RWPE1 (cell line): ENCODE measurements at regions not wholly inside any gene's neighbourhood (a gene's known extent, or its start where the extent isn't known, plus 50 kb on each side); places are given as distances from the start of the nearest gene placed in this dataset.

Experiments
- CTCF ChIA-PET: fragments of 350-600 bp; sonication (Branson Sonifier 250); formaldehyde crosslinking; extraction: SDS; loops from one replicate; lab custom pipeline; 2021; lab: Yijun Ruan, JAX
- POLR2A ChIA-PET: fragments of 400-600 bp; formaldehyde crosslinking; extraction: SDS; loops from one replicate; lab custom pipeline; 2020; ENCODE audit warnings: antibody characterized with exemption; ENCODE audit not compliant: low non-redundant PET; lab: Yijun Ruan, JAX
- DNase-seq: peaks from one replicate; pipeline ENCODE4 v3.0.0; 2012; ENCODE audit warnings: low spot score
- H3K27ac ChIP-seq: fragments of 450-650 bp; 2 replicates; pipeline ENCODE4 v1.5.1; 2017
- TF ChIP-seq, protein P1 (sequence below): fragments of 450-650 bp; conservative IDR thresholded peaks from 2 replicates; pipeline ENCODE4 v1.5.1; 2017; ENCODE audit warnings: low read depth, mild to moderate bottlenecking

DNA sequence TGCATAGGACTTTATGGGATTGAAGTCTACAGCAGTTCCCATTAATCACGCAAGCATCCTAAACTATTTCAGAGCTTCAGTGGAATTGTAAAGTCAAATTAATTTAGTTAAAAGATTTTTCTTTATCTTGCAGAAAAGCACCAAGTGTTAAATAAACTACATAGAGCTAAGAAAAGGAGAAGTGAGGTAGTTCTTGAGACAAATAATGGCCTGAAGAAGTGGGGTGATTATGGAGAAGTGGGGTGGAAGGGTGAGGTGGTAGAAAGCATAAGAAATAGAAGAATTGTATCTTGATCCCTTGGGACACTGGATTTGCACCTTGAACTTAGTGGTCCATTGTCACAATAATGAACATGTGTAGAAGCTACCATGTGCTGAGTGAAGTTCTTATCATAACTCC is 121.7 kb upstream of the LINC00305 start:
- no peak overlapping the region for H3K27ac ChIP-seq
- DNase-seq = no peak
- ChIA-PET POLR2A (no interaction called here), CTCF (no interaction called here)
- TF ChIP-seq, protein P1, sequence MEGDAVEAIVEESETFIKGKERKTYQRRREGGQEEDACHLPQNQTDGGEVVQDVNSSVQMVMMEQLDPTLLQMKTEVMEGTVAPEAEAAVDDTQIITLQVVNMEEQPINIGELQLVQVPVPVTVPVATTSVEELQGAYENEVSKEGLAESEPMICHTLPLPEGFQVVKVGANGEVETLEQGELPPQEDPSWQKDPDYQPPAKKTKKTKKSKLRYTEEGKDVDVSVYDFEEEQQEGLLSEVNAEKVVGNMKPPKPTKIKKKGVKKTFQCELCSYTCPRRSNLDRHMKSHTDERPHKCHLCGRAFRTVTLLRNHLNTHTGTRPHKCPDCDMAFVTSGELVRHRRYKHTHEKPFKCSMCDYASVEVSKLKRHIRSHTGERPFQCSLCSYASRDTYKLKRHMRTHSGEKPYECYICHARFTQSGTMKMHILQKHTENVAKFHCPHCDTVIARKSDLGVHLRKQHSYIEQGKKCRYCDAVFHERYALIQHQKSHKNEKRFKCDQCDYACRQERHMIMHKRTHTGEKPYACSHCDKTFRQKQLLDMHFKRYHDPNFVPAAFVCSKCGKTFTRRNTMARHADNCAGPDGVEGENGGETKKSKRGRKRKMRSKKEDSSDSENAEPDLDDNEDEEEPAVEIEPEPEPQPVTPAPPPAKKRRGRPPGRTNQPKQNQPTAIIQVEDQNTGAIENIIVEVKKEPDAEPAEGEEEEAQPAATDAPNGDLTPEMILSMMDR = no peak

DNA sequence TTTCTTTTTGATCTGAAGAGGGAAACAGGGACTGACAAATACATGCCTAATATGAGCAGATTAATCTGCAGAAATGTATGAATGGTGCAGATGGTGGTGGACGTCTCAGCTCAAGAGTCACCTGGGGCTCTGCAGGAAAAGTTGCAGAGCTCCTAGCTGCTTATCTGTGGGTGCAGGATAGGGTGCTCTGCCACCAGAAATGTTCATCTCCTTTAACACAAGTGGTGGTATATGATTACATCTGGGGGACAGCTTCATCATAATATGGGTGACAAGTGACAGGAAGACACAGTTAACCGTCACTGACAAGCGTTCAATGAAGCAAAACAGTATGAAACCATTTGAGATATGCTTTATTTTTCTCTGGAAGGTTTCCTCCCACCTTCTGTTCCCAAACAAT is 121.2 kb upstream of the LINC00305 start:
- CTCF ChIA-PET = no interaction called here
- H3K27ac ChIP-seq = no peak overlapping the region
- POLR2A ChIA-PET = no interaction called here
- no peak for DNase-seq
- TF ChIP-seq, protein P1 = no peak

DNA sequence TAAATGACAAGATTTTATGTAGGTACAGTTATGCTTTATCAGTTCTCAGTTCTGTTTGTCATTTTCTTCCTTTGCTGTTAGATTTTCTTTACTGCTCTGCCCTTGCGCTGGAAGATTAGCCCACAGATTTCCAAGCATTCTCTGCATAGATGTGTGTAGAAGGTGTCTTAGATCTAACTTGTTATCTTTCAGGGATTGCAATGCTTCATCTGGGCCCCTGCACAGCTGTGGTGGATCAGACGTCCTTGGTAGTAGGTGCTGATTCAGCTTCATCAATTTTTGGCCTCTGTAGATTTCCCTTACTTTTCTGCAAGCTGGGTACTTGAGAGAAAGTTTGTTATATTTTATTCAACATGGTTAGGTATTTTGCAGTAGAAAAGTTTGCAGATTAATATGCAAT is 115.3 kb upstream of the LINC00305 start:
- H3K27ac ChIP-seq = no peak overlapping the region
- ChIA-PET CTCF (no interaction called here), POLR2A (no interaction called here)
- TF ChIP-seq, protein P1 = no peak
- no peak for DNase-seq

DNA sequence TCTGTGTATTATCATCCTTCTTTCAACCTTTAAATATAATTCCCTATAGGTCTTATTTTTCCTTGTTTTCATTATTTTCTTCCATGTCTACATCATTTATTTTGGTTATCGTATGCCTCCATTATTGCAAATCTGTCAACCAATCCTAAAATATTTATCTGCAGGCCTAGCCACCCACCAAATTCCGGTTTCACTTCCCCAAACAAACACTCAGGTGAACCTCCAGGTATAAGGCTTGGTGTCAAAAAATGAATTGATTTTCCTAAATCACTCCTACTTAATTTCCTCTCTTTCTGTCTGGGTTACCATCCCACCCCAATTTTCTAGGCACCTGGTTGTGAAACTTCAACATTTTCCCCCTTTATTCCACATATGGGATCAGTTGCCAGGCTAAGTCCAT is 111.9 kb upstream of the LINC00305 start:
- ChIA-PET POLR2A (no interaction called here), CTCF (no interaction called here)
- DNase-seq = no peak
- TF ChIP-seq, protein P1 = no peak
- H3K27ac ChIP-seq = no peak overlapping the region

DNA sequence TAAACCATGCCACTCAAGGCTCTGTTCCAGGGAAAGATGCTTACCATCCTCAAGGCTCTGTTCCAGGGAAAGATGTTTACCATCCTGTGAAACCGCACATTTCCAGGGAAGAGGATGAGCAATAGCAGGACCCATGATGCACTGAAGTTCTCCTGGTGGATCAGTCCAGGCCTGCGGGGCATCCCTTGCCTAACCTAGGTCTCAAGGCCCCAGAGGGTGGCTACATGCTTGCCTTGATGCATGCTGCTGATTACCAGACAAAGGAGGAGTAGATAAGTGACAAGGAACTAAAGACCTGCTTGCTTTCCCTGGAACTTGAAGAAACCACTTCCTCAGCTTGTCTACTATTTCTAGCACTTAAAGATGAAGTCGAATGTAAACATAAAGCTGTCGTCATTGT is 111.0 kb upstream of the LINC00305 start:
- POLR2A ChIA-PET = no interaction called here
- DNase-seq = no peak
- H3K27ac ChIP-seq = no peak overlapping the region
- CTCF ChIA-PET = no interaction called here
- TF ChIP-seq, protein P1 = no peak

DNA sequence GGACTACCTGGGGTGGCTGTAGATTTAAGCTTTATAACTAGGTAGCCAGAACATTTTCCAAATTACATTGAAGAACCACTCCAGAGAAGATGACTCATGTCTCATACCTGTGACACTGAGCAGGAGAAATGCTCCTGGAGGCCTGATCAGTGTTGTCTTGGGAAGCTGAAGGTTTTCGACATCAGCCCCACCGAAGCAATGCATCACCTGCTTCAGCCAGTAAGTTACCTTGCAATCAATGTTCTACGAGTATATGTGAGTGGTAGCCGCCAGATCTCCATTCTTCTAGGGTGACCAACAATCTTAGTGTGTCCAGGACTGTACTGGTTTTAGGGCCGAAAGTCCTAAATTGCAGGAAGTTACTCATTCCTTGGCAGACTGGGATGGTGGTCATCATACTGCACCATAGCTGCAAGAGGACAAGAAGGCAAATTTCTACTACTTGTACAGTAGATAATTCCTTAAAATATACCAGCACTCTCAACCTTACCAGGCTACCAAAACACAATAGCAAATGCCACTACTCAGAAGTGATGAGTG is 109.3 kb upstream of the LINC00305 start:
- no peak for DNase-seq
- H3K27ac ChIP-seq = no peak overlapping the region
- CTCF ChIA-PET = no interaction called here
- POLR2A ChIA-PET = no interaction called here
- TF ChIP-seq, protein P1 = no peak
